HepG2 (cell line): ENCODE measurements at regions not wholly inside any gene's neighbourhood (a gene's known extent, or its start where the extent isn't known, plus 50 kb on each side); places are given as distances from the start of the nearest gene placed in this dataset.

ENCODE experiments used
- ATAC-seq: fragments of 200-7000 bp; cut with Tn5 transposase; 3 replicates; pipeline ENCODE4 v1.9.1; 2020; ENCODE audit warnings: mild to moderate bottlenecking, moderate library complexity
- BruUV-seq: library from RNA; stranded (reverse); fragments of 400-500 nt; replicated peaks from 2 replicates; lab custom pipeline; 2021; lab: Mats Ljungman, UMichigan
- CTCF ChIA-PET: fragments of 300-600 bp; formaldehyde crosslinking; extraction: SDS; loops from one replicate; lab custom pipeline; 2021; ENCODE audit warnings: low total read pairs, inconsistent platforms, low intra/inter-chr PET ratio; lab: Yijun Ruan, JAX
- POLR2A ChIA-PET: fragments of 350-600 bp; sonication (Branson Sonifier 250); formaldehyde crosslinking; loops from one replicate; lab custom pipeline; 2020; ENCODE audit warnings: antibody characterized with exemption, inconsistent platforms; lab: Yijun Ruan, JAX
- DNase-seq: peaks from one replicate; pipeline ENCODE4 v3.0.0-alpha.2; 2015; ENCODE audit warnings: low spot score
- FAIRE-seq: peaks from 3 replicates; lab custom pipeline; 2011; peaks lifted over from hg19 to GRCh38; lab: Jason Lieb, UNC
- H2AFZ ChIP-seq: one replicate; pipeline ENCODE4 v1.6.1; 2011; ENCODE audit warnings: low read length, inconsistent platforms
- H3K27ac ChIP-seq: fragments of 300-600 bp; 3 replicates; pipeline ENCODE4 v1.8.0; 2011; ENCODE audit warnings: mixed run types, mild to moderate bottlenecking, mixed read lengths, low read length, inconsistent platforms; ENCODE audit not compliant: insufficient read depth; ENCODE audit errors: extremely low read length
- H3K27me3 ChIP-seq, 2 experiments: fragments of 200-600 bp in 1 of 2; 2 replicates in 1 of 2; 3 replicates in 1 of 2; pipeline versions ENCODE4 v1.6.0 to v1.8.0; 2011; ENCODE audit warnings: low read length in 2 of 2, mild to moderate bottlenecking in 2 of 2, moderate library complexity in 2 of 2, inconsistent platforms in 1 of 2; ENCODE audit not compliant: insufficient read depth in 2 of 2, control insufficient read depth in 1 of 2
- H3K36me3 ChIP-seq, 2 experiments: fragments of 200-600 bp in 1 of 2; replicated peaks in 1 of 2; 2 replicates in 1 of 2; 3 replicates in 1 of 2; pipeline versions ENCODE4 v1.5.1 to v1.8.0; 2011; ENCODE audit warnings: low read length in 2 of 2, inconsistent platforms in 1 of 2; ENCODE audit not compliant: insufficient read depth in 2 of 2, control insufficient read depth in 1 of 2
- H3K4me1 ChIP-seq: 2 replicates; pipeline ENCODE4 v1.5.1; 2012; ENCODE audit warnings: low read length, inconsistent platforms; ENCODE audit not compliant: insufficient read depth
- H3K4me2 ChIP-seq: 2 replicates; pipeline ENCODE4 v1.6.0; 2011; ENCODE audit warnings: low read depth, low read length, inconsistent platforms
- H3K4me3 ChIP-seq, 3 experiments: fragments of 200-600 bp in 1 of 3; sonication (generic), shearing (Covaris generic) in 1 of 3; replicated peaks in 1 of 3; 2 replicates each; pipeline ENCODE4 v1.5.1; 2011 to 2016; ENCODE audit warnings: low read length in 3 of 3, inconsistent platforms in 2 of 3, low read depth in 2 of 3, mild to moderate bottlenecking in 2 of 3, control low read depth in 1 of 3, mixed read lengths in 1 of 3; ENCODE audit not compliant: insufficient read depth in 1 of 3
- H3K79me2 ChIP-seq: one replicate; pipeline ENCODE4 v1.6.1; 2011; ENCODE audit warnings: low read length, inconsistent platforms; ENCODE audit not compliant: insufficient read depth
- H3K9ac ChIP-seq: 2 replicates; pipeline ENCODE4 v1.6.0; 2011; ENCODE audit warnings: mild to moderate bottlenecking, low read depth, low read length, inconsistent platforms; ENCODE audit not compliant: insufficient read depth
- H3K9me3 ChIP-seq: 2 replicates; pipeline ENCODE4 v1.5.1; 2012; ENCODE audit warnings: mild to moderate bottlenecking, low read length
- H4K20me1 ChIP-seq: 2 replicates; pipeline ENCODE4 v1.6.0; 2011; ENCODE audit warnings: inconsistent platforms, mild to moderate bottlenecking, low read length, moderate library complexity; ENCODE audit not compliant: insufficient read depth
- CBFB ChIP-seq: sonication (generic); formaldehyde crosslinking; IDR thresholded peaks from 2 replicates; pipeline ENCODE4 v1.4.0; 2020; ENCODE audit warnings: missing genetic modification reagents
- CHCHD3 ChIP-seq: sonication (generic); formaldehyde crosslinking; IDR thresholded peaks from 2 replicates; pipeline ENCODE4 v1.8.0; 2022; ENCODE audit warnings: mild to moderate bottlenecking, missing genetic modification reagents, moderate library complexity
- EHMT2 ChIP-seq: fragments of 200-600 bp; sonication (generic); IDR thresholded peaks from 2 replicates; pipeline ENCODE4 v1.7.0; 2017; ENCODE audit warnings: antibody characterized with exemption, low read depth, low read length, borderline replicate concordance
- ETV5 ChIP-seq: IDR thresholded peaks from 2 replicates; pipeline ENCODE4 v1.6.1; 2018; ENCODE audit warnings: missing biosample characterization, missing genetic modification reagents, inconsistent platforms, borderline replicate concordance
- ETV6 ChIP-seq: sonication (generic); formaldehyde crosslinking; conservative IDR thresholded peaks from 2 replicates; pipeline ENCODE4 v1.4.0; 2020; ENCODE audit warnings: missing genetic modification reagents
- FOXK1 ChIP-seq: sonication (generic); formaldehyde crosslinking; IDR thresholded peaks from 2 replicates; pipeline ENCODE4 v1.4.0; 2020; ENCODE audit warnings: low read depth, missing genetic modification reagents, borderline replicate concordance
- GATA4 ChIP-seq: sonication (generic); IDR thresholded peaks from 2 replicates; pipeline ENCODE4 v1.6.1; 2016; ENCODE audit warnings: antibody characterized with exemption, low read depth, borderline replicate concordance
- HMG20B ChIP-seq: conservative IDR thresholded peaks from 2 replicates; pipeline ENCODE4 v1.6.1; 2016; ENCODE audit warnings: missing genetic modification reagents, missing compliant biosample characterization
- KLF12 ChIP-seq: sonication (generic); formaldehyde crosslinking; IDR thresholded peaks from 2 replicates; pipeline ENCODE4 v1.4.0; 2020; ENCODE audit warnings: missing genetic modification reagents, borderline replicate concordance
- PHB2 ChIP-seq: fragments of 450-650 bp; IDR thresholded peaks from 2 replicates; pipeline ENCODE4 v1.6.1; 2018; ENCODE audit not compliant: partially characterized antibody
- RBM22 ChIP-seq: fragments of 200-400 bp; formaldehyde crosslinking; optimal IDR thresholded peaks from 2 replicates; pipeline ENCODE3; 2017; ENCODE audit warnings: mild to moderate bottlenecking, low read length, moderate library complexity
- REL ChIP-seq: sonication (generic); formaldehyde crosslinking; conservative IDR thresholded peaks from 2 replicates; pipeline ENCODE4 v1.8.0; 2022; ENCODE audit warnings: mild to moderate bottlenecking, missing genetic modification reagents, moderate library complexity
- RFXANK ChIP-seq: IDR thresholded peaks from 2 replicates; pipeline ENCODE4 v1.6.1; 2016
- SP140L ChIP-seq: sonication (generic); formaldehyde crosslinking; IDR thresholded peaks from 2 replicates; pipeline ENCODE4 v1.4.0; 2020; ENCODE audit warnings: missing genetic modification reagents, borderline replicate concordance
- TBL1XR1 ChIP-seq: fragments of 150-350 bp; IDR thresholded peaks from 2 replicates; pipeline ENCODE4 v1.6.1; 2014; ENCODE audit warnings: borderline replicate concordance, low read length; ENCODE audit not compliant: partially characterized antibody
- ZFP62 ChIP-seq: sonication (generic); formaldehyde crosslinking; IDR thresholded peaks from 2 replicates; pipeline ENCODE4 v1.4.0; 2020; ENCODE audit warnings: missing genetic modification reagents
- ZNF256 ChIP-seq: sonication (generic); formaldehyde crosslinking; conservative IDR thresholded peaks from 2 replicates; pipeline ENCODE4 v1.4.0; 2020; ENCODE audit warnings: missing genetic modification reagents
- ZNF337 ChIP-seq: sonication (generic); formaldehyde crosslinking; IDR thresholded peaks from 2 replicates; pipeline ENCODE4 v1.5.1; 2020; ENCODE audit warnings: missing genetic modification reagents, low read depth, mild to moderate bottlenecking, borderline replicate concordance
- ZNF558 ChIP-seq: sonication (generic); formaldehyde crosslinking; IDR thresholded peaks from 2 replicates; pipeline ENCODE4 v1.9.0; 2022; ENCODE audit warnings: mild to moderate bottlenecking, missing genetic modification reagents, borderline replicate concordance
- ZNF563 ChIP-seq: sonication (generic); formaldehyde crosslinking; IDR thresholded peaks from 2 replicates; pipeline ENCODE4 v1.8.0; 2022; ENCODE audit warnings: mild to moderate bottlenecking, moderate library complexity, missing genetic modification reagents
- ZNF564 ChIP-seq: sonication (generic); formaldehyde crosslinking; IDR thresholded peaks from 2 replicates; pipeline ENCODE4 v1.8.1; 2023; ENCODE audit warnings: mild to moderate bottlenecking, missing genetic modification reagents
- ZNF777 ChIP-seq: sonication (generic); formaldehyde crosslinking; IDR thresholded peaks from 2 replicates; pipeline ENCODE4 v1.4.0; 2020; ENCODE audit warnings: missing genetic modification reagents
- WGBS: methylation state at CpG from one replicate; pipeline ENCODE4 v1.1.6; 2017; ENCODE audit warnings: low lambda C conversion rate; 5-methylcytosine and 5-hydroxymethylcytosine counted together
- in situ Hi-C: cut with HindIII; loops from 2 replicates; pipeline ENCODE4 v1.10.0; 2017; ENCODE audit warnings: low pct_unique_long_range_greater_than_20kb; ENCODE audit not compliant: extremely low pct_ligation_motif_present
- intact Hi-C: fragments of 100-400 bp; cut with micrococcal nuclease; formaldehyde crosslinking; loops from one replicate; pipeline ENCODE4 v1.10.0; 2022; ENCODE audit not compliant: unreplicated experiment
- TF ChIP-seq, protein P1 (sequence below): IDR thresholded peaks from 2 replicates; pipeline ENCODE4 v1.6.1; 2016; ENCODE audit warnings: low read depth, control low read depth

DNA sequence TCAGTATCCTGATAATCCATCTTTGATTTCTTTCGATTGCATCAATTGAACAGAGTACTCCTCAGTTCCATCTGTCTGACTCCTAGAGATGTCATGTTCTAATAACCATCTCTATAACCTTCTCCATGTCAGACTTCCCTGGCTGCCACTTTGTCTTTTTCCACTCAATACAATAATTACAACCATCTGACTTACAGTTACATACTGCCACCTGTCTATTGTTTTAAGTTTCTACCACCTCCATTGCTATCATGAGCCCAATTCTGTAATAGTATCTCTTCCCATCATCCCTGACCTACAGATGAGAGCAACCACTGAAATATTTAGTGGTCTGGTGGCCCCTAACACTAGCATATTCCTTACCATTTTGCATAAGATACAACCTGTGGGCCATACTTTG is 439.2 kb upstream of the FAM47C start:
- no peak overlapping the region for H3K4me3 ChIP-seq
- H3K9ac ChIP-seq = no peak overlapping the region
- no peaks in the 10 kb centered on the region for H3K9me3 ChIP-seq
- H3K27me3 ChIP-seq = no peaks in the 10 kb centered on the region
- no peak overlapping the region for H2AFZ ChIP-seq
- TF ChIP-seq ZNF256 (CRISPR knock-in tag) (no peak), ETV5 (CRISPR knock-in tag) (no peak), GATA4 (no peak), ZNF564 (CRISPR knock-in tag) (no peak), KLF12 (CRISPR knock-in tag) (no peak), REL (CRISPR knock-in tag) (no peak), RFXANK (CRISPR knock-in tag) (no peak), HMG20B (CRISPR knock-in tag) (no peak)
- TF ChIP-seq, protein P1, sequence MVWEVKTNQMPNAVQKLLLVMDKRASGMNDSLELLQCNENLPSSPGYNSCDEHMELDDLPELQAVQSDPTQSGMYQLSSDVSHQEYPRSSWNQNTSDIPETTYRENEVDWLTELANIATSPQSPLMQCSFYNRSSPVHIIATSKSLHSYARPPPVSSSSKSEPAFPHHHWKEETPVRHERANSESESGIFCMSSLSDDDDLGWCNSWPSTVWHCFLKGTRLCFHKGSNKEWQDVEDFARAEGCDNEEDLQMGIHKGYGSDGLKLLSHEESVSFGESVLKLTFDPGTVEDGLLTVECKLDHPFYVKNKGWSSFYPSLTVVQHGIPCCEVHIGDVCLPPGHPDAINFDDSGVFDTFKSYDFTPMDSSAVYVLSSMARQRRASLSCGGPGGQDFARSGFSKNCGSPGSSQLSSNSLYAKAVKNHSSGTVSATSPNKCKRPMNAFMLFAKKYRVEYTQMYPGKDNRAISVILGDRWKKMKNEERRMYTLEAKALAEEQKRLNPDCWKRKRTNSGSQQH = no peak
- H3K4me1 ChIP-seq = no peaks in the 10 kb centered on the region
- WGBS = 0% methylated on average over 1 of the region's 1 CpG
- ATAC-seq (no peak), DNase-seq (no peak), FAIRE-seq (no peak)
- no peaks in the 10 kb centered on the region for H3K36me3 ChIP-seq
- H3K4me2 ChIP-seq = no peak overlapping the region
- no peaks in the 10 kb centered on the region for H3K79me2 ChIP-seq
- intact Hi-C loops (no loop called here), in situ Hi-C loops (no loop called here)
- ChIA-PET POLR2A (no interaction called here), CTCF (no interaction called here)
- no peak overlapping the region for H3K27ac ChIP-seq
- H4K20me1 ChIP-seq = no peaks in the 10 kb centered on the region
- BruUV-seq = no TSS peak

DNA sequence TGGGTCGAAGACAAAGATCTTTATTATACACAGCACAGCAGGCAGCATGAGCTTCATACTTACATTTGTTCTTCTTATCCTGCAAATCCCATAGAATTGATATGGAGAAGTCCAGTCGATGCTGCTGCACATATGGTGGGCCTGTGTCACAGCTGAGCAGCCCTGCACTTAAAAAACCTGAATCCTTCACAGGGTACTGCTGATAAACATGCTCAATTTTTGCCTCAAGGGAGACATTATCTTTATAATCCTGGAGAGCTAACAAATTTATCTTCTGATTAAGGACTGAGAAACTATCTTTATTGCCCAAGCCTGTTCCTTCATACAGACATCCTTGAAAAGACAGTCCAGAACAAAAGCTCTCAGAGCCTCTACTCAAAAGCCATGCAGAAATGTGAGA is 434.4 kb upstream of the FAM47C start:
- no peak overlapping the region for H2AFZ ChIP-seq
- FAIRE-seq (no peak), ATAC-seq (no peak), DNase-seq (no peak)
- H3K4me2 ChIP-seq = no peak overlapping the region
- no peaks in the 10 kb centered on the region for H3K9me3 ChIP-seq
- ChIA-PET POLR2A (no interaction called here), CTCF (no interaction called here)
- no peak overlapping the region for H3K4me3 ChIP-seq
- intact Hi-C loops = no loop called here
- no peak overlapping the region for H3K27ac ChIP-seq
- no peak overlapping the region for H3K9ac ChIP-seq
- in situ Hi-C loops = no loop called here
- H4K20me1 ChIP-seq = no peaks in the 10 kb centered on the region
- no peaks in the 10 kb centered on the region for H3K36me3 ChIP-seq
- WGBS = 0% methylated on average over 1 of the region's 2 CpGs
- H3K27me3 ChIP-seq = no peaks in the 10 kb centered on the region
- no peaks in the 10 kb centered on the region for H3K4me1 ChIP-seq
- H3K79me2 ChIP-seq = no peaks in the 10 kb centered on the region
- BruUV-seq = no TSS peak
- TF ChIP-seq SP140L (CRISPR knock-in tag) = no peak
- TF ChIP-seq PHB2 = no peak
- TF ChIP-seq ZNF337 (CRISPR knock-in tag) = no peak
- no peak for TF ChIP-seq CHCHD3 (CRISPR knock-in tag)
- no peak for TF ChIP-seq TBL1XR1
- no peak for TF ChIP-seq ZNF563 (CRISPR knock-in tag)
- no peak for TF ChIP-seq RBM22
- no peak for TF ChIP-seq ETV6 (CRISPR knock-in tag)
- TF ChIP-seq CBFB (CRISPR knock-in tag) = no peak
- TF ChIP-seq ZFP62 (CRISPR knock-in tag) = no peak
- TF ChIP-seq ZNF558 (CRISPR knock-in tag) = no peak
- TF ChIP-seq FOXK1 (CRISPR knock-in tag) = no peak
- TF ChIP-seq ZNF777 = no peak
- no peak for TF ChIP-seq EHMT2
